ENCODE measurements at regions not wholly inside any gene's neighbourhood (a gene's known extent, or its start where the extent isn't known, plus 50 kb on each side); places are given as distances from the start of the nearest gene placed in this dataset.
"Not testable (repeated sequence)": the region's sequence is repeated elsewhere in the genome, so short reads cannot be mapped to it uniquely, and the experiment has no call there.

DNA sequence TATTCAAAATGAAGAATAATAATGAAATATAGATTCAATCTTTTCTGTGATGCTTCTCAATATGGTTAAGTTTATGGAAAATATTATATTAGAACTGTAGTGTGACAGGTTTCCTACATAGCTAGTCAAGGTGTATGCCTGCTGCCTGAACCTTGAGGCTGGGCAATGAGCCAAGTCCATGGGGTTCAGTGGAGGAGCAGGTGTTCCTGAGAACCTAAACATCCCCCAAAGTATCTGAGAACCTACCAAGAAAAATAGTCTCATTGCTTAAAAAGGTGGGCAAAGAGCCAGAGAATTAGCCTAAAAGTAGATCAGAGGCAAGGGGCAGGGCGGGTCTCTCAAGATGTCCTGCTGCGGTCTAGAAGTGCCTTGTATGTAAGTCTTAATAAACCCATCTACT lies 185.9 kb upstream of the SPHKAP start:
- Mint-ChIP-seq H3K27me3 (ENCODE audit: unreplicated experiment) (no peaks in the 10 kb centered on the region), H3K4me1 (ENCODE audit: unreplicated experiment) (no peaks in the 10 kb centered on the region), H3K36me3 (ENCODE audit: unreplicated experiment) (no peaks in the 10 kb centered on the region), H3K27ac (ENCODE audit: unreplicated experiment) (no peak overlapping the region), H3K9me3 (ENCODE audit: unreplicated experiment) (peaks cover 24% of the 10 kb centered on the region), H3K4me3 (ENCODE audit: unreplicated experiment) (no peak overlapping the region)
- no peak for DNase-seq (ENCODE audit: extremely low spot score, unreplicated experiment)
- TF ChIP-seq, protein P1, sequence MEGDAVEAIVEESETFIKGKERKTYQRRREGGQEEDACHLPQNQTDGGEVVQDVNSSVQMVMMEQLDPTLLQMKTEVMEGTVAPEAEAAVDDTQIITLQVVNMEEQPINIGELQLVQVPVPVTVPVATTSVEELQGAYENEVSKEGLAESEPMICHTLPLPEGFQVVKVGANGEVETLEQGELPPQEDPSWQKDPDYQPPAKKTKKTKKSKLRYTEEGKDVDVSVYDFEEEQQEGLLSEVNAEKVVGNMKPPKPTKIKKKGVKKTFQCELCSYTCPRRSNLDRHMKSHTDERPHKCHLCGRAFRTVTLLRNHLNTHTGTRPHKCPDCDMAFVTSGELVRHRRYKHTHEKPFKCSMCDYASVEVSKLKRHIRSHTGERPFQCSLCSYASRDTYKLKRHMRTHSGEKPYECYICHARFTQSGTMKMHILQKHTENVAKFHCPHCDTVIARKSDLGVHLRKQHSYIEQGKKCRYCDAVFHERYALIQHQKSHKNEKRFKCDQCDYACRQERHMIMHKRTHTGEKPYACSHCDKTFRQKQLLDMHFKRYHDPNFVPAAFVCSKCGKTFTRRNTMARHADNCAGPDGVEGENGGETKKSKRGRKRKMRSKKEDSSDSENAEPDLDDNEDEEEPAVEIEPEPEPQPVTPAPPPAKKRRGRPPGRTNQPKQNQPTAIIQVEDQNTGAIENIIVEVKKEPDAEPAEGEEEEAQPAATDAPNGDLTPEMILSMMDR (IDR thresholded peaks at IDR 0.05), result no peak

DNA sequence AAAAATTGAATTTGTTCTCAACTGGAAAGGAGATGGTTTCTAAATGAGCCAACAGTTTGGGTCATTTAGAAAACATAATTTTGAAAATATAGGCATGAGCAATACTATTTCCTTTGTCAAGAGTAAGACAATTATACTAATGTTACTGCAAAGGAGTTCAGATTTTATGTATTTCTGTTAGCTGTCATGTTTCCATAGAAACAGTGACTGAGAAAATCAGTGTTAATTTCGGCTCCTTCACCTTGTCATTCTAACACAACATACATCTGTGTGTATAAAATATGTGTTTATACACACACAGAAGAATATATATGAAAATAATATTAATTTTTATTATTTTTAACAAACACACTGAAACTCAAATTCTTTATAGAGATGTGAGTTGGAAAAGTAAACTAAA lies 178.0 kb upstream of the SPHKAP start:
- Mint-ChIP-seq H3K36me3 (ENCODE audit: unreplicated experiment) (no peaks in the 10 kb centered on the region), H3K4me1 (ENCODE audit: unreplicated experiment) (no peaks in the 10 kb centered on the region), H3K4me3 (ENCODE audit: unreplicated experiment) (no peak overlapping the region), H3K27ac (ENCODE audit: unreplicated experiment) (no peak overlapping the region), H3K27me3 (ENCODE audit: unreplicated experiment) (no peaks in the 10 kb centered on the region), H3K9me3 (ENCODE audit: unreplicated experiment) (peaks cover 11% of the 10 kb centered on the region)
- TF ChIP-seq, protein P1 (IDR thresholded peaks at IDR 0.05), result no peak
- DNase-seq (ENCODE audit: extremely low spot score, unreplicated experiment), result no peak

DNA sequence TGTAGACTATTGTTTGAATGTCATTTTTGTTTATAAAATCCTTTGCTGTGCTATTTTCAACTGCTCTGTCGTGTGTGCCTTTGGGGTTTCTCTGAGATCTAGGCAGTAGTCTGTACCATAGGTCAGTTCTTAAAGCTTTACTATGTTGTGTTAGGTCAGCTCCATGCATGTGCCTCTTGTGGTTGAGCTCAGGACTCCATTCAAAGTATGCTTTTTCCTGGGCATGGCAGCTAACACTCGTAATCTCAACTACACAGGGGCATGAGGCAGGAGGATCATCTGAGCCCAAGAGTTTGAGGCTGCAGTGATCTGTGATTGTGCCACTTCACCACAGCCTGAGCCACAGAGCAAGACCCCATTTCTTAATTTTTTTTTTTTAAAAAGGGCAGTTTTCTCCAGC lies 174.4 kb upstream of the SPHKAP start:
- no peak overlapping the region for H3K4me3 Mint-ChIP-seq (ENCODE audit: unreplicated experiment)
- DNase-seq (ENCODE audit: extremely low spot score, unreplicated experiment), result no peak
- no peak overlapping the region for H3K27ac Mint-ChIP-seq (ENCODE audit: unreplicated experiment)
- H3K27me3 Mint-ChIP-seq (ENCODE audit: unreplicated experiment), result no peaks in the 10 kb centered on the region
- no peaks in the 10 kb centered on the region for H3K4me1 Mint-ChIP-seq (ENCODE audit: unreplicated experiment)
- no peaks in the 10 kb centered on the region for H3K36me3 Mint-ChIP-seq (ENCODE audit: unreplicated experiment)
- peaks cover 10% of the 10 kb centered on the region for H3K9me3 Mint-ChIP-seq (ENCODE audit: unreplicated experiment)
- TF ChIP-seq, protein P1 (IDR thresholded peaks at IDR 0.05), result no peak

- H3K4me3 Mint-ChIP-seq (ENCODE audit: unreplicated experiment); H3K4me1 Mint-ChIP-seq (ENCODE audit: unreplicated experiment); H3K27ac Mint-ChIP-seq (ENCODE audit: unreplicated experiment); H3K27me3 Mint-ChIP-seq (ENCODE audit: unreplicated experiment); DNase-seq (ENCODE audit: extremely low spot score, unreplicated experiment); H3K36me3 Mint-ChIP-seq (ENCODE audit: unreplicated experiment): not testable (repeated sequence)
- peaks cover 16% of the 10 kb centered on the region for H3K9me3 Mint-ChIP-seq (ENCODE audit: unreplicated experiment)
Measured at GRCh38 chr2:228352980-228353379, 171.5 kb upstream of the SPHKAP start.

GRCh38 chr2:228352048-228352447 lies 170.6 kb upstream of the SPHKAP start:
- no peak overlapping the region for H3K4me3 Mint-ChIP-seq (ENCODE audit: unreplicated experiment)
- peaks cover 16% of the 10 kb centered on the region for H3K9me3 Mint-ChIP-seq (ENCODE audit: unreplicated experiment)
- H3K27ac Mint-ChIP-seq (ENCODE audit: unreplicated experiment), result no peak overlapping the region
- no peaks in the 10 kb centered on the region for H3K27me3 Mint-ChIP-seq (ENCODE audit: unreplicated experiment)
- TF ChIP-seq, protein P1 (IDR thresholded peaks at IDR 0.05), result no peak
- no peaks in the 10 kb centered on the region for H3K36me3 Mint-ChIP-seq (ENCODE audit: unreplicated experiment)
- no peak for DNase-seq (ENCODE audit: extremely low spot score, unreplicated experiment)
- H3K4me1 Mint-ChIP-seq (ENCODE audit: unreplicated experiment), result no peaks in the 10 kb centered on the region

DNA sequence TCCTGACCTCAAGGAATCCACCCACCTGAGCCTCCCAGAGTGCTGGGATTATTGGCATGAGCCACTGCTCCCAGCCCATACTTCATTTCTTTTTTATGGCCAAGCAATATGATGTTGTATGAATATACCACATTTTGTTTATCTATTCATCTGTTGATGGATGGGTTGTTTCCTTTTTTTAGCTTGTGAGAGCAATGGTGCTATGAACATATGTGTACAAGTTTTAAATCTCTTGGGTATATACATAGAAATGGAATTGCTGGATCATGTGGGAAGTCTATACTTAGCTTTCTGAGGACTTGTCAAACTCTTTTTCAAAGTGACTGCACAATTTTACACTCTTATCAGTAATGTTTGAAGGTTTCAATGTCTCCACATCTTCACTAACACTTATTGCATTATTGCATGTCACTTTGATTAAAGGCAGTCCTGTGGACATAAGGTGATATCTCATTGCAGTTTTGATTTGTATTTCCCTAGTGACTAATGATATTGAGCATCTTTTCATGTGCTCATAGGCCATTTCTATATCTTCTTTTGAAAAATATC lies 167.1 kb upstream of the SPHKAP start:
- Mint-ChIP-seq H3K27me3 (ENCODE audit: unreplicated experiment) (no peaks in the 10 kb centered on the region), H3K4me3 (ENCODE audit: unreplicated experiment) (no peak overlapping the region), H3K4me1 (ENCODE audit: unreplicated experiment) (no peaks in the 10 kb centered on the region), H3K36me3 (ENCODE audit: unreplicated experiment) (no peaks in the 10 kb centered on the region), H3K9me3 (ENCODE audit: unreplicated experiment) (peaks cover 29% of the 10 kb centered on the region), H3K27ac (ENCODE audit: unreplicated experiment) (no peak overlapping the region)
- TF ChIP-seq, protein P1 (IDR thresholded peaks at IDR 0.05), result no peak
- no peak for DNase-seq (ENCODE audit: extremely low spot score, unreplicated experiment)

Data from osteocyte (in vitro differentiated cells).